ENCODE measurements at regions not wholly inside any gene's neighbourhood (a gene's known extent, or its start where the extent isn't known, plus 50 kb on each side); places are given as distances from the start of the nearest gene placed in this dataset.

- no peak for DNase-seq (ENCODE audit: low read depth in 1 of 2, low spot score in 1 of 2)
- Histone ChIP-seq H3K4me3 (replicated peaks; ENCODE audit: insufficient read depth, low read length) (no peak overlapping the region), H3K27ac (replicated peaks) (no peak overlapping the region), H3K27me3 (ENCODE audit: insufficient read depth, poor library complexity, severe bottlenecking) (no peaks in the 10 kb centered on the region)
- no peak for TF ChIP-seq GABPA (IDR thresholded peaks at IDR 0.05; ENCODE audit: low read depth)
- TF ChIP-seq CTCF (IDR thresholded peaks at IDR 0.05; ENCODE audit: insufficient read depth, low read length), result no peak
- TF ChIP-seq SPI1 (IDR thresholded peaks at IDR 0.05; ENCODE audit: borderline replicate concordance, low read depth), result no peak
- TF ChIP-seq POLR2AphosphoS5 (IDR thresholded peaks at IDR 0.05; ENCODE audit: low read depth), result no peak
- TF ChIP-seq REST (IDR thresholded peaks at IDR 0.05; ENCODE audit: insufficient replicate concordance, low read depth), result no peak
These were observed 244.7 kb downstream of the ICE1 start for GRCh38 chr5:5667136-5667554.

- no peak overlapping the region for H3K4me3 ChIP-seq (replicated peaks; ENCODE audit: insufficient read depth, low read length)
- no peak for DNase-seq (ENCODE audit: low read depth in 1 of 2, low spot score in 1 of 2)
- TF ChIP-seq SPI1 (IDR thresholded peaks at IDR 0.05; ENCODE audit: borderline replicate concordance, low read depth), result no peak
- H3K27me3 ChIP-seq (ENCODE audit: insufficient read depth, poor library complexity, severe bottlenecking), result no peaks in the 10 kb centered on the region
- H3K27ac ChIP-seq (replicated peaks), result no peak overlapping the region
These were observed 243.9 kb downstream of the ICE1 start for GRCh38 chr5:5666369-5666768.

- H3K27me3 ChIP-seq (ENCODE audit: insufficient read depth, poor library complexity, severe bottlenecking), result no peaks in the 10 kb centered on the region
- no peak for DNase-seq (ENCODE audit: low read depth in 1 of 2, low spot score in 1 of 2)
- no peak overlapping the region for H3K4me3 ChIP-seq (replicated peaks; ENCODE audit: insufficient read depth, low read length)
- H3K27ac ChIP-seq (replicated peaks), result no peak overlapping the region
- TF ChIP-seq REST (IDR thresholded peaks at IDR 0.05; ENCODE audit: insufficient replicate concordance, low read depth) (no peak), CTCF (IDR thresholded peaks at IDR 0.05; ENCODE audit: insufficient read depth, low read length) (no peak), GABPA (IDR thresholded peaks at IDR 0.05; ENCODE audit: low read depth) (no peak), POLR2AphosphoS5 (IDR thresholded peaks at IDR 0.05; ENCODE audit: low read depth) (no peak), SPI1 (IDR thresholded peaks at IDR 0.05; ENCODE audit: borderline replicate concordance, low read depth) (no peak)
These were observed 243.5 kb downstream of the ICE1 start for GRCh38 chr5:5666076-5666365.

- Histone ChIP-seq H3K4me3 (replicated peaks; ENCODE audit: insufficient read depth, low read length) (no peak overlapping the region), H3K27ac (replicated peaks) (no peak overlapping the region), H3K27me3 (ENCODE audit: insufficient read depth, poor library complexity, severe bottlenecking) (no peaks in the 10 kb centered on the region)
- TF ChIP-seq GABPA (IDR thresholded peaks at IDR 0.05; ENCODE audit: low read depth) (no peak), CTCF (IDR thresholded peaks at IDR 0.05; ENCODE audit: insufficient read depth, low read length) (no peak), SPI1 (IDR thresholded peaks at IDR 0.05; ENCODE audit: borderline replicate concordance, low read depth) (no peak), REST (IDR thresholded peaks at IDR 0.05; ENCODE audit: insufficient replicate concordance, low read depth) (no peak), POLR2AphosphoS5 (IDR thresholded peaks at IDR 0.05; ENCODE audit: low read depth) (no peak)
- DNase-seq (ENCODE audit: low read depth in 1 of 2, low spot score in 1 of 2), result no peak
These were observed 243.0 kb downstream of the ICE1 start for GRCh38 chr5:5665225-5666075.

Measured in HL-60 (cell line).